Spleen (tissue), 3 donors: ENCODE measurements at regions not wholly inside any gene's neighbourhood (a gene's known extent, or its start where the extent isn't known, plus 50 kb on each side); places are given as distances from the start of the nearest gene placed in this dataset.

ENCODE experiments used
- POLR2A ChIP-seq, 3 donors: fragments of 450-650 bp; IDR thresholded peaks; one replicate each; pipeline ENCODE4 v1.5.1; 2017; ENCODE audit warnings: antibody characterized with exemption in 3 of 3, mild to moderate bottlenecking in 1 of 3
- POLR2AphosphoS5 ChIP-seq, 3 donors: sonication (generic); formaldehyde crosslinking; IDR thresholded peaks; one replicate each; pipeline ENCODE4 v1.5.1; 2017; ENCODE audit warnings: antibody characterized with exemption in 3 of 3

GRCh38 chr13:33381906-33382305, 96.4 kb upstream of the STARD13 start:
- TF ChIP-seq POLR2AphosphoS5 (IDR thresholded peaks at IDR 0.05) = no peak
- TF ChIP-seq POLR2A (IDR thresholded peaks at IDR 0.05) = no peak
